ENCODE measurements at regions not wholly inside any gene's neighbourhood (a gene's known extent, or its start where the extent isn't known, plus 50 kb on each side); places are given as distances from the start of the nearest gene placed in this dataset.
"Not testable (repeated sequence)": the region's sequence is repeated elsewhere in the genome, so short reads cannot be mapped to it uniquely, and the experiment has no call there.

- DNase-seq (ENCODE audit: low read depth): no peak
Measured at GRCh38 chr2:129467012-129467779, 512.3 kb upstream of the RAB6C start.

GRCh38 chr2:129467941-129468340, 511.5 kb upstream of the RAB6C start:
- no peak for DNase-seq (ENCODE audit: low read depth)

DNA sequence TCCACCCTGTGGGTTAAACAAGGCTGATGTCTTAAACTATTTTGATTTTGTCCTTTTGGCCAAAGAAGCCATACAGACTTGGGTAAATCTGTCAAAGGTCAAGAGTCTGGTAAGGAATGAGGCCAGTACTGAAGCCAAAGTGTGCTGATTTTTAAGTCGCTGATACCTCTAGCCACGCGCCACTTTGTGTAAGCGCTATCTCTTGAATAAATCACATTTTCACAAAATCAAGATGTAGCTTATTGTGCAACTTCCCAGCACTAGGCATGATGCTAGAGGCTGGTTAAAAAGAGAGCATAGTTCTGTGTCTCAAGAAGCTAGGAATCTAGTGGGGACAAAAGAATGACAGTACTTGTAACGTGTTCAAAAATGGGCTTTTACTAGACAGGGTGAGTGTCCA, 510.6 kb upstream of the RAB6C start:
- no peak for DNase-seq (ENCODE audit: low read depth)

- DNase-seq (ENCODE audit: low read depth): no peak
Measured at GRCh38 chr2:129469389-129469788, 510.1 kb upstream of the RAB6C start.

DNA sequence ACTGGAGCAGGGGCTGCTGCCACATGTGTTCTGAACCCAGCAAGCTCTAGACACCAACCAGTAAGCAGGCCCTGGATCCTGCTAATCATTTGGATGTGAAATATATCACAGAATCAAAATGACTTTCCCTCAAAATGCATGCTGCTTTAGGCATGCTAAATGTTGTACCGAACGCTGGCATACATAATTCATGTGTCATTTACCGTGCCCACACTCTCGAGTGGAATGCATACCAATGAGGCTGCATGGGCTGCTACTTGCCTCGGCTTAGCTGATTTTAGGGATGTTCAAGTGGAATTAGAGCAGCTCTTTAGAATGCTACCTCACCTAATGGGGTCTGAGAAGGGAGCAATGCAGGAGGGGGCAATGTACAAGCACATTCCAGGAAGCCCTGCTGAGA, 509.6 kb upstream of the RAB6C start:
- no peak for DNase-seq (ENCODE audit: low read depth)

GRCh38 chr2:129478902-129479517, 500.5 kb upstream of the RAB6C start:
- DNase-seq (ENCODE audit: low read depth): no peak

- no peak for DNase-seq (ENCODE audit: low read depth)
Measured at GRCh38 chr2:129479892-129480291, 499.6 kb upstream of the RAB6C start.

DNA sequence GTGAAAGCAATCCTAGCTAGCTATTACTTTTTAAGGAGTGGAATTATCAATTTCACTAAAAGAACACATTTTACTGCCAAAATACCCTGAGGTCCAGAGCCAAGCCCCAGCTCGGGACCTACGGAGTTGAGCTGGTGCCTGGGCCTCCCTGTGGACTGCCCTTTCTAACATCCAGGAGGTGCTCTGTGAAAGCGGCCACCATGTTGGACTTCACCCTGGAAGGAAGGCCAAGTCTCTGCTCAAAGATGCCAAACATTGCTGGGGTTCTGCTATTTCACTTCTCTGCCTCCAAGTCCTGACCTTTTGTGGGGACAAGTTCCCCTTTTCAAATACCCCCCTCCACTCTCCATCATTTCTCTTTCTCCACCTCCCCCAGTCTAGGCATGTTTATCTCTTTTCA, 498.7 kb upstream of the RAB6C start:
- DNase-seq (ENCODE audit: low read depth): no peak

GRCh38 chr2:129481306-129482219, 497.9 kb upstream of the RAB6C start:
- no peak for DNase-seq (ENCODE audit: low read depth)

DNA sequence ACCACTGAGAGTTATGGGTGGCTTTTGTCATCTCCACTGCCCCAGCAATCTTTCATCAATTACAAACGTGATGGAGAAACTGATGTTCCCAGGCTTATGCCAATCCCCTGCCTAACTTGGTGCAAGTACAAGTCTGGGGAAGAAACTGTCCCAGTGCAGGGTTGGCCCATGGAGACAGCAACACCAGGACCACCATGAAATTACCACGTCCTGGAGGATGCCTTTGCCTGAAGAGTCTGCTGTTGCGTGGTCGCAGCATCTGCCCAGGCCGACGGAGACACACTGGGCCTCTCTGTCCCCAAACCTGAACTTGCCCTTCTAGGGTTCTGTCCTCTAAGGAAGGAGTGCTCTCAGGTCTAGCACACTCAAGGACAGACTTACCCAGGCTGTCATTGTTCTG, 496.8 kb upstream of the RAB6C start:
- no peak for DNase-seq (ENCODE audit: low read depth)

GRCh38 chr2:129483366-129483765, 496.1 kb upstream of the RAB6C start:
- DNase-seq (ENCODE audit: low read depth): no peak

- no peak for DNase-seq (ENCODE audit: low read depth)
Measured at GRCh38 chr2:129484999-129485897, 494.2 kb upstream of the RAB6C start.

- no peak for DNase-seq (ENCODE audit: low read depth)
Measured at GRCh38 chr2:129488376-129488775, 491.1 kb upstream of the RAB6C start.

- DNase-seq (ENCODE audit: low read depth): no peak
Measured at GRCh38 chr2:129490641-129491040, 488.8 kb upstream of the RAB6C start.

DNA sequence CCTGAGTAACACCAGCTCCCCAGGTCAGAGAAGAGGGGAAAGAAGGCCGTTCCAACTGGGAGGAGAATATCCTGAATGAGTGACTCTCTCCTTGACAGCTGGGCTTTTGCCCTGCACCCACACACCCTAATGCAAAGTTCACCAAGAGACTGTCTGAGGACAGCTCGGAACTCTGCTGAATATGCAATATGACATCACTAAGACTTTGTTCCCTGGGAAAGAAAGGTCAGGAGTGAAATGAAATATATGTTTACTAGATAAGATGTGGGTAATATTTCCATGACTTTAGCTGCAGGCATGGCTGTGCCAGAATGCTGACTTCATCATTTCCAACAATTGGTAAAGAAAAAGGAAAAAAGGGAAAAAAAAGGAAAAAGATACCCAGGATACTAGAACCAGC, 488.2 kb upstream of the RAB6C start:
- no peak for DNase-seq (ENCODE audit: low read depth)

DNA sequence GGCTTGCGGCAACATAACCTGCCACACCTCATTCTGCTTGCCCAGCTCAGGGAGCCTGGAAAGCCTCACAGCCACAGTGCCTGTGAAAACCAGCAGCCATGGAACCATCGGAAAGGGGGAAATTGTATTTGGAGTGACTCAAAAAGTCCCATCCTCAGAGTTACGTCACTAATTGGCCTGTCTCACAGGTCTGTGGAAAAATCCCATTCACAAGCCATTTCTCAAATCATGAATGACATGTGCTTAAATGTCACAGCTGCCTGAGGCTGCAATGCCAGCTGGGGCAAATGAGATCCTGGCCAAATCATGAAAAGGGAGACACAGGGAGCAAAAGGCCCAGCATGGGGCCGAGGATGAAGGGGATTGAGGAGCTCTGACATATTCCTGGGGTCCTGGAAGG, 486.9 kb upstream of the RAB6C start:
- DNase-seq (ENCODE audit: low read depth): no peak

DNA sequence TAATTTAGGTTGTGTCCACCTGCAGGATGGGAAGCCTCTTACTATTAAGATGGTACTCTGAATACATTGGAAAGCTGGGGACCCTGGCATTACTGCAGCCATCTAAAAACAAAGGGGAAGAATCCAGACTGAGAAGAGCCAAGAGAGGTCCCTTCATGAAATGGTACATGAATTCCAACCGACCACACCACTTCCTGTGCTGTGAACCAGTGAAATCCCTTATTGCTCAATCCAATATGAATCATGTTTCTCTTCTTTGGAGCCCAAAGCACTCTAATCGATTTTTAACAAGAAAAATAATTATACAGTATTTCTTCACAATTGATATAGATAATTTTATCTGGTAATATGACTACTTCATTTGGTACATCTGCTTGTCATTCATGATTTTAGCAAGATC, 479.7 kb upstream of the RAB6C start:
- no peak for DNase-seq (ENCODE audit: low read depth)

DNA sequence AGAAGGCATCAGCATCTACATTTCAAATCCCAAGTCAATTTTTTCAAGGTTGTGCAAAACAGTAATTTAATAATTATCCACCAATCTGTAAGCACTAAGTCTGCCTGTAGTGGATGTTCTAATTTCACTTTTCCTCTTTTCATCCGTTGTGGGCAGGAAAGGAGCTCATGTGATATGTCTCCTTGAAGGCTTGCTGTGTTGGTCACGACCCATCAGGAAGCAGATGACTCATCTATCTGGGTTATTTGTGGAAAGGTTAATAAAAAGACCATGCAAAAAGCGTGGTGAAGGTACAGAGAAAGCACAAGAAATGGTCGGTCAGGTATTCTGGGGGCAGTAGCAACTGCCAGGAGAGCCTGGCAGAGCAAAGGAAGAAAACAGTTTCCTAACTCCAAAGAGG, 476.7 kb upstream of the RAB6C start:
- DNase-seq (ENCODE audit: low read depth): no peak

DNA sequence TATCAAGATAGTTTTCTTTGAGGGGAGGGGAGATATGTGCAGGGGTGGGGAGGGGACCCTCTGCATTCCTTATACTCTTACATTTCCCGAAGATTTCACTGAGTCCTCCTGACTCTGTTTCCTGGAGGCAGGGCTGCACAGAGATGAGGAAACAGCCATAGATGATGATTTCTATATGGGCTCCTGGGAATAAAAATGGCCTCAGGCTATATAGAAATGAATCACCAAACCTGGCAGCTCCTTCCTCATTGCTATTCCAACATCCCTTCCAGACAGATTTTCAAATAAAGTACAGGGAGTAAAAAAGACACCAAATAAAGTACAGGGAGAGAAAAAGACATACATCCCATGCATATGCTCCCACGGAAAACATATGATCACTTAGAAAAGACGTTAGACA, 474.8 kb upstream of the RAB6C start:
- no peak for DNase-seq (ENCODE audit: low read depth)

DNA sequence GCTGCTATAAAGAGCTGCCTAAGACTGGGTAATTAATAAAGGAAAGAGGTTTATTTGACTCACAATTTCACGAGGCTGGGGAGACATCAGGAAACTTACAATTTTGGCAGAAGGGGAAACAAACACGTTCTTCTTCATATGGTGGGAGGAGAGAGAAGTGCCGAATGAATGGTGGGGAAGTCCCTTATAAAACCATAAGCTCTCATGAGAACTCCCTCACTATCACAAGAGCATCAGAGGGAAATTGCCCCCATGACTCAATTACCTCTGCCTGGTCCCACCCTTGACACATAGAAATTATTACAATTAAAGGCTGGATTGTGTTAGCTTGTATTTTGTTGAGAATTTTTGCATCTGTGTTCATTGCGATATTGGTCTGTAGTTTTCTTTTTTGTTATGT, 460.5 kb upstream of the RAB6C start:
- DNase-seq (ENCODE audit: low read depth): no peak

- DNase-seq (ENCODE audit: low read depth): not testable (repeated sequence)
Measured at GRCh38 chr2:129532158-129532557, 447.3 kb upstream of the RAB6C start.

GRCh38 chr2:129548880-129549279, 430.6 kb upstream of the RAB6C start:
- no peak for DNase-seq (ENCODE audit: low read depth)
